ENCODE measurements at regions not wholly inside any gene's neighbourhood (a gene's known extent, or its start where the extent isn't known, plus 50 kb on each side); places are given as distances from the start of the nearest gene placed in this dataset.

DNA sequence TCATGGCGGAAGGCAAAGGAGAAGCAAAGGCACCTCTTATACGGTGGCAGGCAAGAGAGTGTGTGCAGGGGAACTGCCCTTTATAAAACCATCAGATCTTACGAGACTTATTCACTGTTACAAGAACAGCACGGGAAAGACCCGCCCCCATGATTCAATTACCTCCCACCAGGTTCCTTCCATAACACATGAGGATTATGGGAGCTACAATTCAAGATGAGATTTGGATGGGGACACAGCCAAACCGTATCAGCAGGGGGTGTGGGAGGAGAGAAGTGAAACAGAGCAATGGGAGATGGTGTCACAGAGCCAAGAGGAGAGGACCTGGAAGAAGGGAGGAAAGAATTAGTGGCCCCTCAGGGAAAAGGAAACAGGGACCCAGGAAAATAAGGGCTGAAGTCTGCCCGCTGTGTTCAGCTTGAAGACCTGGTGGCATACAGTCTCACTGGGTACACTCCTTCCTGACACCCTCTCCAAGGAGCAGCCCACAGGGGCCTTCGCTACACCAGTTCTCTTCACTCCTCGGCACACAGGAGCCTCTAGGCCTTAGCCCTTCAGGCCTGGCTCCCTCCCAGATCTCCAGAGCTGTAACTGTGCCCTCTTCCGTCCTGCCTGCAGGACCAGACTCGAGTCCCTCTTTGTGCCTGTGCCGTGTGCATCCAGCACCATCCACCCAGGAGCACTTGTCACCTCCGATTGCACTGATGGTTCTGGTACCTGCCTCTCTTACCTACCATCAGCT, 262.1 kb downstream of the EIPR1 start:
- Histone ChIP-seq H3K9ac (ENCODE audit: insufficient read depth in 1 of 2, low read depth in 2 of 2, low read length in 2 of 2) (no peak overlapping the region), H3K79me2 (ENCODE audit: control insufficient read depth, insufficient read depth, low read length) (no peaks in the 10 kb centered on the region), H3K4me1 (replicated peaks in 1 of 2; ENCODE audit: control insufficient read depth in 2 of 2, insufficient read depth in 2 of 2, low read length in 2 of 2) (peaks cover 0 to 4% of the 10 kb centered on the region in 2 experiments; a peak in 3 of 5 replicates), H3K4me3 (no peak overlapping the region), H3K4me2 (ENCODE audit: insufficient read depth, low read length) (no peak overlapping the region), H3K36me3 (ENCODE audit: control insufficient read depth, insufficient read depth, low read length) (no peaks in the 10 kb centered on the region), H2AFZ (ENCODE audit: low read depth, low read length) (no peak overlapping the region), H3K27me3 (ENCODE audit: control insufficient read depth in 2 of 2, insufficient read depth in 2 of 2, low read length in 2 of 2) (peaks cover 21 to 55% of the 10 kb centered on the region in 2 experiments), H3K9me1 (ENCODE audit: control insufficient read depth, insufficient read depth, low read length) (no peaks in the 10 kb centered on the region), H3K27ac (ENCODE audit: extremely low read depth, low read depth, low read length) (no peak overlapping the region), H3K9me3 (replicated peaks; ENCODE audit: control insufficient read depth, insufficient read depth, low read depth, low read length) (peaks cover 4% of the 10 kb centered on the region; the same call in 1 of the 2 replicates), H4K20me1 (replicated peaks; ENCODE audit: control insufficient read depth, insufficient read depth, low read length) (no peaks in the 10 kb centered on the region; the same call in 1 of the 2 replicates)
- no peak for DNase-seq (ENCODE audit: extremely low read depth in 1 of 4, low spot score in 3 of 4)
- ChIA-PET POLR2A (no interaction called here), CTCF (ENCODE audit: low intra/inter-chr PET ratio) (no interaction called here)
- ATAC-seq, result peak; percentile 47
- intact Hi-C loops (cut with micrococcal nuclease), result no loop called here
- WGBS (ENCODE audit: insufficient coverage, low coverage, missing lambda C conversion rate), result 10% methylated on average over 13 of the region's 13 CpGs
- in situ Hi-C loops (cut with MboI), result no loop called here
- no peak for FAIRE-seq
- TF ChIP-seq NR2C2 (CRISPR knock-in tag; IDR thresholded peaks at IDR 0.05) (no peak), NR2C2 (tag; IDR thresholded peaks at IDR 0.05) (no peak), BRD9 (IDR thresholded peaks at IDR 0.05; ENCODE audit: low read depth, partially characterized antibody) (no peak), ZNF766 (CRISPR knock-in tag; conservative IDR thresholded peaks at IDR 0.05) (no peak), ZZZ3 (IDR thresholded peaks at IDR 0.05) (no peak), SREBF1 (IDR thresholded peaks at IDR 0.05; ENCODE audit: borderline replicate concordance, low read depth, low read length) (no peak), KLF1 (tag; IDR thresholded peaks at IDR 0.05) (no peak), CBX5 (IDR thresholded peaks at IDR 0.05; ENCODE audit: borderline replicate concordance, low read depth) (no peak), ZNF780A (CRISPR knock-in tag; IDR thresholded peaks at IDR 0.05) (no peak), MTA3 (IDR thresholded peaks at IDR 0.05; ENCODE audit: borderline replicate concordance) (no peak), HDAC3 (IDR thresholded peaks at IDR 0.05; ENCODE audit: borderline replicate concordance, partially characterized antibody) (no peak), IRF9 (tag; IDR thresholded peaks at IDR 0.05) (no peak), GMEB1 (CRISPR knock-in tag; IDR thresholded peaks at IDR 0.05) (no peak), IFI16 (CRISPR knock-in tag; IDR thresholded peaks at IDR 0.05) (no peak), ZNF184 (CRISPR knock-in tag; IDR thresholded peaks at IDR 0.05) (no peak)
- TF ChIP-seq, protein P1, sequence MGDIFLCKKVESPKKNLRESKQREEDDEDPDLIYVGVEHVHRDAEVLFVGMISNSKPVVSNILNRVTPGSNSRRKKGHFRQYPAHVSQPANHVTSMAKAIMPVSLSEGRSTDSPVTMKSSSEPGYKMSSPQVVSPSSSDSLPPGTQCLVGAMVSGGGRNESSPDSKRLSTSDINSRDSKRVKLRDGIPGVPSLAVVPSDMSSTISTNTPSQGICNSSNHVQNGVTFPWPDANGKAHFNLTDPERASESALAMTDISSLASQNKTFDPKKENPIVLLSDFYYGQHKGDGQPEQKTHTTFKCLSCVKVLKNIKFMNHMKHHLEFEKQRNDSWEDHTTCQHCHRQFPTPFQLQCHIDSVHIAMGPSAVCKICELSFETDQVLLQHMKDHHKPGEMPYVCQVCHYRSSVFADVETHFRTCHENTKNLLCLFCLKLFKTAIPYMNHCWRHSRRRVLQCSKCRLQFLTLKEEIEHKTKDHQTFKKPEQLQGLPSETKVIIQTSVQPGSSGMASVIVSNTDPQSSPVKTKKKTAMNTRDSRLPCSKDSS (IDR thresholded peaks at IDR 0.05; ENCODE audit: low read depth, partially characterized antibody), result no peak
- TF ChIP-seq, protein P2, sequence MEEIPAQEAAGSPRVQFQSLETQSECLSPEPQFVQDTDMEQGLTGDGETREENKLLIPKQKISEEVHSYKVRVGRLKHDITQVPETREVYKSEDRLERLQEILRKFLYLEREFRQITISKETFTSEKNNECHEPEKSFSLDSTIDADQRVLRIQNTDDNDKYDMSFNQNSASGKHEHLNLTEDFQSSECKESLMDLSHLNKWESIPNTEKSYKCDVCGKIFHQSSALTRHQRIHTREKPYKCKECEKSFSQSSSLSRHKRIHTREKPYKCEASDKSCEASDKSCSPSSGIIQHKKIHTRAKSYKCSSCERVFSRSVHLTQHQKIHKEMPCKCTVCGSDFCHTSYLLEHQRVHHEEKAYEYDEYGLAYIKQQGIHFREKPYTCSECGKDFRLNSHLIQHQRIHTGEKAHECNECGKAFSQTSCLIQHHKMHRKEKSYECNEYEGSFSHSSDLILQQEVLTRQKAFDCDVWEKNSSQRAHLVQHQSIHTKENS (CRISPR knock-in tag; IDR thresholded peaks at IDR 0.05), result no peak
- BruUV-seq (replicated peaks), result no TSS peak

Data from K562 (cell line).